Activated CD8-positive, alpha-beta memory T cell treated with anti-CD3 and anti-CD28 coated beads, Interleukin-2, amount 10 ng/mL, durations not matched to agents 7 days and 5 days (primary cell): ENCODE measurements at regions not wholly inside any gene's neighbourhood (a gene's known extent, or its start where the extent isn't known, plus 50 kb on each side); places are given as distances from the start of the nearest gene placed in this dataset.
"Not testable (repeated sequence)": the region's sequence is repeated elsewhere in the genome, so short reads cannot be mapped to it uniquely, and the experiment has no call there.

Experiments used
- ATAC-seq: fragments of 150-1000 bp; cut with Tn5 transposase; one replicate; pipeline ENCODE4 v1.10.0; 2021; ENCODE audit warnings: moderate library complexity
- CTCF ChIA-PET: fragments of 350-600 bp; sonication (Branson Sonifier 250); formaldehyde crosslinking; loops from one replicate; lab custom pipeline; 2021; ENCODE audit warnings: antibody characterized with exemption; lab: Charles Lee
- DNase-seq: peaks from one replicate; pipeline ENCODE4 v3.0.0-alpha.2; 2020
- H3K27ac Mint-ChIP-seq: one replicate; pipeline ENCODE4 v1.8.0; 2021; ENCODE audit warnings: mild to moderate bottlenecking, mixed read lengths
- H3K27me3 Mint-ChIP-seq: one replicate; pipeline ENCODE4 v1.8.0; 2021; ENCODE audit warnings: mixed read lengths
- H3K36me3 Mint-ChIP-seq: one replicate; pipeline ENCODE4 v1.8.0; 2021; ENCODE audit warnings: mild to moderate bottlenecking, mixed read lengths
- H3K4me1 Mint-ChIP-seq: one replicate; pipeline ENCODE4 v1.8.0; 2021; ENCODE audit warnings: mixed read lengths
- H3K4me3 Mint-ChIP-seq: one replicate; pipeline ENCODE4 v1.8.0; 2021; ENCODE audit warnings: mild to moderate bottlenecking, moderate library complexity, mixed read lengths
- H3K9me3 Mint-ChIP-seq: one replicate; pipeline ENCODE4 v1.8.0; 2022; ENCODE audit warnings: low read depth, mixed read lengths

DNA sequence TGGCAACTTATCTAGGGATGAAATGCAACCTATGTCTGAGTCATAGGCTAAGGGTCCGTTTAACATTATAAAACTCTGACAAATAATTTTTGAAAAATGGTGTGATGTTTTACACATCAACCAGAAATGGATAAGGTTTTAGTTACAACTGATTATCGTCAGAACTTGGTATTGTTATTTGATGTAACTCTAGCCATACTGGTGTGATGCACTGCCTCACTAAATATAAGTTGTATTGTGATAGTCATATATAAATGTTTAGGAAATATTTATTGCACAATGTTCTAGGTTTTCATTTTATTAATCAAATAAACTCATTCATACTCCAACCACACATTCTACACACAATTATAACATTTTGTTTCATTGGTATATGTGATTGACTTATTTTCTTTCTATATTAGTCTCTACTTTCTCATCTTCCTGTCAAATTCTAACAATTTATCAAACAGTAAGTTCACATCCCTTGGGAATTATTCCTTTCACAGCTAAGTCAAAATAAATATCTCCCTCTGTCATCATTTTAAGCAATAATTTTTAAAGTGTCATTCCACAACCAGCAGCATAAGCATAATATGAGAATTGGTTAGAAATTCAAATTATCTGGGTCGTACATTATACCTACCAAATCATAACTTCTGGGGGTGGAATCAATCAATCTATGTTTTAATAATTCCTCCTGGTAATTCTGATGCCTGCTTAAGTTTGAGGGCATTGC, 873.9 kb downstream of the SLITRK1 start:
- no peak for DNase-seq
- Mint-ChIP-seq H3K9me3 (peaks cover 6% of the 10 kb centered on the region), H3K4me1 (no peaks in the 10 kb centered on the region), H3K4me3 (no peak overlapping the region), H3K27me3 (no peaks in the 10 kb centered on the region), H3K36me3 (no peaks in the 10 kb centered on the region), H3K27ac (no peak overlapping the region)
- CTCF ChIA-PET: no interaction called here
- ATAC-seq: no peak

- no peaks in the 10 kb centered on the region for H3K27me3 Mint-ChIP-seq
- CTCF ChIA-PET: no interaction called here
Measured at GRCh38 chr13:83007226-83007625, 875.0 kb downstream of the SLITRK1 start.

GRCh38 chr13:83003185-83003584, 879.1 kb downstream of the SLITRK1 start:
- Mint-ChIP-seq H3K27ac (no peak overlapping the region), H3K36me3 (no peaks in the 10 kb centered on the region), H3K27me3 (no peaks in the 10 kb centered on the region), H3K4me3 (no peak overlapping the region), H3K4me1 (no peaks in the 10 kb centered on the region), H3K9me3 (peaks cover 6% of the 10 kb centered on the region)
- CTCF ChIA-PET: interaction anchor here (0.6 kb wide), 1 partner anchor 245 kb away, joined by 3 read pairs; no protein-coding TSS in a partner anchor
- no peak for ATAC-seq
- no peak for DNase-seq

More at GRCh38 chr13:83007226-83007625, 875.0 kb downstream of the SLITRK1 start:
- ATAC-seq (no peak), DNase-seq (no peak)
- H3K27ac Mint-ChIP-seq: no peak overlapping the region
- no peaks in the 10 kb centered on the region for H3K36me3 Mint-ChIP-seq
- H3K4me3 Mint-ChIP-seq: no peak overlapping the region
- H3K4me1 Mint-ChIP-seq: no peaks in the 10 kb centered on the region
- H3K9me3 Mint-ChIP-seq: peaks cover 6% of the 10 kb centered on the region

DNA sequence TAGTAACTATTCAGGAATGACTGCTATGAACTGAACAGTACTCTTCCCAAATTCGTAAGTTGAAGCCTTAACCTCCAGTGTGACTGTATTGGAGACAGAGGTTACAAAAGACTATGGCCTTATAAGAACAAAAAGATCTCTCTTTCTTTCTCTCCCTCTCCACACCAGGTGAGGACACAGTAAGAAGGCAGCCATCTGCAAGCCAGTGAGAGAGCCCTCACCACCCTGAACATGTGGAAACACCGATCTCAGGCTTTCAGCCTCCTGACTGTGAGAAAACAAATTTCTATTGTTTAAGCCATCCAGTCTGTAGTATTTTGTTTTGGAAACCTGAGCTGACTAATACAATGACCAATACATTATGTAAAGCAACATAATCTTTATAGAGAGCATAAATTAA, 888.9 kb downstream of the SLITRK1 start:
- peaks cover 6% of the 10 kb centered on the region for H3K9me3 Mint-ChIP-seq
- ATAC-seq: no peak
- CTCF ChIA-PET: no interaction called here
- no peaks in the 10 kb centered on the region for H3K4me1 Mint-ChIP-seq
- DNase-seq: no peak
- no peak overlapping the region for H3K4me3 Mint-ChIP-seq
- H3K36me3 Mint-ChIP-seq: no peaks in the 10 kb centered on the region
- H3K27ac Mint-ChIP-seq: no peak overlapping the region
- H3K27me3 Mint-ChIP-seq: no peaks in the 10 kb centered on the region

- Mint-ChIP-seq H3K36me3 (no peaks in the 10 kb centered on the region), H3K27me3 (no peaks in the 10 kb centered on the region), H3K4me1 (no peaks in the 10 kb centered on the region), H3K27ac (no peak overlapping the region), H3K9me3 (no peaks in the 10 kb centered on the region), H3K4me3 (no peak overlapping the region)
- ATAC-seq: no peak
- CTCF ChIA-PET: no interaction called here
- DNase-seq: no peak
Measured at GRCh38 chr13:82976499-82976898, 905.8 kb downstream of the SLITRK1 start.

- ATAC-seq: no peak
- DNase-seq: no peak
- H3K9me3 Mint-ChIP-seq: no peaks in the 10 kb centered on the region
- CTCF ChIA-PET: no interaction called here
- no peak overlapping the region for H3K4me3 Mint-ChIP-seq
- no peaks in the 10 kb centered on the region for H3K27me3 Mint-ChIP-seq
- H3K27ac Mint-ChIP-seq: no peak overlapping the region
- H3K4me1 Mint-ChIP-seq: no peaks in the 10 kb centered on the region
- H3K36me3 Mint-ChIP-seq: no peaks in the 10 kb centered on the region
Measured at GRCh38 chr13:82963226-82964099, 918.8 kb downstream of the SLITRK1 start.

- H3K27ac Mint-ChIP-seq: no peak overlapping the region
Measured at GRCh38 chr13:82962397-82962796, 919.9 kb downstream of the SLITRK1 start.

DNA sequence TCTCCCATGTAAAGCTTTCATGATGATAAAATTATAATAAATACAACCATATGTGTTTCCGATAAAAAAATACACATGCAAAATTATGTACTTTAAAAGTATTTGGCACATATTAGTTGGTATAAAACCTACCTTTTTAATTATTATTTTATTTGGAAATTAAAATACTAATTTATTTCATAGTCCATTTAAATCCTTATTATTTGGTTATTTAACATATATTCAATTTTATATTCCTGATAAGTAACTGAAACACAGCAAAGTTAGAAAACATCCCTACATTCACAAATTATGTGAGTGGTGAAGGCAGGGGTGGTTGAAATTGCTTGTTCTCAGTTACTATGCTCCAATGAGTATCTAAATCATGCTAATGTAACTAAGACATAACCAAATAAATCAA, 920.5 kb downstream of the SLITRK1 start:
- no peak overlapping the region for H3K4me3 Mint-ChIP-seq
- H3K27ac Mint-ChIP-seq: no peak overlapping the region
- ATAC-seq (no peak), DNase-seq (no peak)
- no peaks in the 10 kb centered on the region for H3K27me3 Mint-ChIP-seq
- H3K36me3 Mint-ChIP-seq: no peaks in the 10 kb centered on the region
- H3K9me3 Mint-ChIP-seq: peaks cover 3% of the 10 kb centered on the region
- H3K4me1 Mint-ChIP-seq: no peaks in the 10 kb centered on the region
- CTCF ChIA-PET: no interaction called here

More at GRCh38 chr13:82962397-82962796, 919.9 kb downstream of the SLITRK1 start:
- no peaks in the 10 kb centered on the region for H3K9me3 Mint-ChIP-seq
- CTCF ChIA-PET: no interaction called here
- no peaks in the 10 kb centered on the region for H3K4me1 Mint-ChIP-seq
- no peaks in the 10 kb centered on the region for H3K36me3 Mint-ChIP-seq
- no peak overlapping the region for H3K4me3 Mint-ChIP-seq
- DNase-seq (no peak), ATAC-seq (no peak)
- no peaks in the 10 kb centered on the region for H3K27me3 Mint-ChIP-seq

DNA sequence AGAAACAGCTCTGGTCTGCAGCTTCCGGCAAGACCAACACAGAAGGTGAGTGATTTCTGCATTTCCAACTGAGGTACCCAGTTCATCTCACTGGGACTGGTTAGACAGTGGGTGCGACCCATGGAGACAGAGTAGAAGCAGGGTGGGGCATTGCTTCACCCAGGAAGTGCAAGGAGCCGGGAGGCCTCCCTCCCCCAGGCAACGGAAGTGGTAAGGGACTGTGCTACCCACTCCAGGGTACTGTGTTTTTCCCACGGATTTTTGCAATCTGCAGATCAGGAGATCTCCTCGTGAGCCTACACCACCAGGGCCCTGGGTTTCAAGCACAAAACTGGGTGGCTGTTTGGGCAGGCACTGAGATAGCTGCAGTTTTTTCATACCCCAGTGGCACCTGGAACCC, 929.9 kb downstream of the SLITRK1 start:
- H3K4me1 Mint-ChIP-seq, DNase-seq, H3K9me3 Mint-ChIP-seq, CTCF ChIA-PET, H3K4me3 Mint-ChIP-seq, H3K36me3 Mint-ChIP-seq, H3K27me3 Mint-ChIP-seq, ATAC-seq, H3K27ac Mint-ChIP-seq: not testable (repeated sequence)

DNA sequence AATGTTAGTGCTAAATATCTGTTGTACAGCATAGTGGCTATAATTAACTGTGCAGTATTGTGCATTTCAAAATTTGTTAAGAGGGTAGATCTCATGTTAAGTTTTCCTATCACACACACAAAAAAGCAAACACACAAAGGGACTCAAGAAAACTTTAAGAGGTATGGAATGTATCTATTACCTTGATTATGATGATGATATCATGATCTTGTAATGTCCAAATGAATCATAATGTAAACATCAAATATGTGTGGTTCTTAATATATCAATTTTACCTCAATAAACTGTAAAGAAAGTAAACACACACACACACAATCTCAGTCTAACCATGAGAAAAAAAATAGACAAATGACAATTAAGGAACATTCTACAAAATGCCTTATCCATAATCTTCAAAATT, 934.6 kb downstream of the SLITRK1 start:
- Mint-ChIP-seq H3K4me3 (no peak overlapping the region), H3K9me3 (peaks cover 4% of the 10 kb centered on the region), H3K36me3 (no peaks in the 10 kb centered on the region), H3K4me1 (no peaks in the 10 kb centered on the region), H3K27ac (no peak overlapping the region), H3K27me3 (no peaks in the 10 kb centered on the region)
- ATAC-seq (no peak), DNase-seq (no peak)
- CTCF ChIA-PET: no interaction called here

- DNase-seq: no peak
- H3K4me1 Mint-ChIP-seq: no peaks in the 10 kb centered on the region
- no peak overlapping the region for H3K4me3 Mint-ChIP-seq
- no peaks in the 10 kb centered on the region for H3K36me3 Mint-ChIP-seq
- H3K9me3 Mint-ChIP-seq: peaks cover 4% of the 10 kb centered on the region
- H3K27me3 Mint-ChIP-seq: no peaks in the 10 kb centered on the region
- CTCF ChIA-PET: no interaction called here
- ATAC-seq: no peak
- H3K27ac Mint-ChIP-seq: no peak overlapping the region
Measured at GRCh38 chr13:82947191-82947621, 935.1 kb downstream of the SLITRK1 start.

DNA sequence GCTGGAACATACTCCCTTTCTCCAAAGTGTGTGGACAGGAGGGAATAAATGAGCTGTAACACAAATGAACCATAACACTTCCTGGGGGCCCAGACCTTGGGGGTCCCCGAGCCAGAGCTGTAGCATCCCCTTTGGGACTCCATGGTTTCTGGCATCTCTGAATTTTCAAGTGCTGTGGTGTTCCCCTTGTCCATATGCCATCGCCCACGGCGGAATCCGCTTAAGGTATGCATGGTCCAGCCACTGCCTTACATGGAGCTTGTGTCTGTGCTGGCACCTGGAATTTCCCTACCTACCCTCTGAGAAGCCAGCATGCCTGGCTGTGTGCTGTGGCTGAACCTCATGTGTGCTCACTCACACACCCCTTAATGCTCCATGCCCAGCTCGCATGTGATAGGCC, 943.6 kb downstream of the SLITRK1 start:
- Mint-ChIP-seq H3K36me3 (no peaks in the 10 kb centered on the region), H3K4me1 (no peaks in the 10 kb centered on the region), H3K4me3 (no peak overlapping the region), H3K9me3 (peaks cover 4% of the 10 kb centered on the region), H3K27me3 (no peaks in the 10 kb centered on the region), H3K27ac (no peak overlapping the region)
- DNase-seq (no peak), ATAC-seq (no peak)
- CTCF ChIA-PET: no interaction called here

GRCh38 chr13:82934000-82934399, 948.3 kb downstream of the SLITRK1 start:
- CTCF ChIA-PET: no interaction called here
- H3K4me1 Mint-ChIP-seq: no peaks in the 10 kb centered on the region
- ATAC-seq (no peak), DNase-seq (no peak)
- H3K36me3 Mint-ChIP-seq: no peaks in the 10 kb centered on the region
- H3K27me3 Mint-ChIP-seq: no peaks in the 10 kb centered on the region
- H3K27ac Mint-ChIP-seq: no peak overlapping the region
- H3K4me3 Mint-ChIP-seq: no peak overlapping the region
- peaks cover 3% of the 10 kb centered on the region for H3K9me3 Mint-ChIP-seq

DNA sequence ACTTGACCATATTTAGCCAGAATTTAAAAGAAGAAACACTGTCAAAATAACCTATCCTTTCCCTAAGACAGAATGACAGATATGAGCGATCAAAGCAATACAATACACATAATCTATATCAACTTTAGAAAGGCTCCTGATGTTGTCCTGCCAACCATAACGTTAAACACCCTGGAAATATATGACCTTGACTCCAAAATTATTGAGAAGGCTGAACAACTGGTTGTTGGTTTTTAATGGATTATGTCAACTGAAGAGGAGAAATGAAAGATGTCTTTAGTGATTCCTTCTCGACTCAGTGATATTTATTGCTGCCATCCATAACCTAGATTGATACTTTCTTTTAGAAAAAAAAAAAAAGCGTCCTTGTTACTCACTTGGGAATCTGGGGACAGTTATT, 957.2 kb downstream of the SLITRK1 start:
- Mint-ChIP-seq H3K4me1 (no peaks in the 10 kb centered on the region), H3K9me3 (peaks cover 2% of the 10 kb centered on the region), H3K27me3 (no peaks in the 10 kb centered on the region), H3K4me3 (no peak overlapping the region), H3K36me3 (no peaks in the 10 kb centered on the region), H3K27ac (no peak overlapping the region)
- CTCF ChIA-PET: no interaction called here
- ATAC-seq (no peak), DNase-seq (no peak)
